ENCODE measurements at regions not wholly inside any gene's neighbourhood (a gene's known extent, or its start where the extent isn't known, plus 50 kb on each side); places are given as distances from the start of the nearest gene placed in this dataset.
"Not testable (repeated sequence)": the region's sequence is repeated elsewhere in the genome, so short reads cannot be mapped to it uniquely, and the experiment has no call there.

GRCh38 chr1:185401019-185401418, 84.0 kb upstream of the IVNS1ABP start:
- no peak for DNase-seq (ENCODE audit: low spot score)

- no peak for DNase-seq (ENCODE audit: low spot score)
Measured at GRCh38 chr1:185400052-185400451, 83.0 kb upstream of the IVNS1ABP start.

- no peak for DNase-seq (ENCODE audit: low spot score)
Measured at GRCh38 chr1:185398599-185398998, 81.6 kb upstream of the IVNS1ABP start.

GRCh38 chr1:185398022-185398421, 81.0 kb upstream of the IVNS1ABP start:
- no peak for DNase-seq (ENCODE audit: low spot score)

GRCh38 chr1:185397183-185397582, 80.1 kb upstream of the IVNS1ABP start:
- no peak for DNase-seq (ENCODE audit: low spot score)

- no peak for DNase-seq (ENCODE audit: low spot score)
Measured at GRCh38 chr1:185396126-185396525, 79.1 kb upstream of the IVNS1ABP start.

GRCh38 chr1:185393815-185394214, 76.8 kb upstream of the IVNS1ABP start:
- DNase-seq (ENCODE audit: low spot score) = no peak

GRCh38 chr1:185393205-185393604, 76.2 kb upstream of the IVNS1ABP start:
- no peak for DNase-seq (ENCODE audit: low spot score)

GRCh38 chr1:185388815-185389214, 71.8 kb upstream of the IVNS1ABP start:
- DNase-seq (ENCODE audit: low spot score) = no peak

GRCh38 chr1:185388346-185388745, 71.3 kb upstream of the IVNS1ABP start:
- no peak for DNase-seq (ENCODE audit: low spot score)

GRCh38 chr1:185385991-185386390, 68.9 kb upstream of the IVNS1ABP start:
- DNase-seq (ENCODE audit: low spot score) = no peak

GRCh38 chr1:185383805-185384204, 66.8 kb upstream of the IVNS1ABP start:
- not testable (repeated sequence) for DNase-seq (ENCODE audit: low spot score)

GRCh38 chr1:185377831-185378230, 60.8 kb upstream of the IVNS1ABP start:
- no peak for DNase-seq (ENCODE audit: low spot score)

- no peak for DNase-seq (ENCODE audit: low spot score)
Measured at GRCh38 chr1:185376840-185377635, 60.0 kb upstream of the IVNS1ABP start.

- no peak for DNase-seq (ENCODE audit: low spot score)
Measured at GRCh38 chr1:185376288-185376687, 59.2 kb upstream of the IVNS1ABP start.

- no peak for DNase-seq (ENCODE audit: low spot score)
Measured at GRCh38 chr1:185375583-185375982, 58.5 kb upstream of the IVNS1ABP start.

GRCh38 chr1:185373813-185374529, 56.9 kb upstream of the IVNS1ABP start:
- no peak for DNase-seq (ENCODE audit: low spot score)

- no peak for DNase-seq (ENCODE audit: low spot score)
Measured at GRCh38 chr1:185369786-185370185, 52.7 kb upstream of the IVNS1ABP start.

- DNase-seq (ENCODE audit: low spot score) = no peak
Measured at GRCh38 chr1:185368913-185369491, 52.0 kb upstream of the IVNS1ABP start.

- DNase-seq (ENCODE audit: low spot score) = no peak
Measured at GRCh38 chr1:185368313-185368855, 51.3 kb upstream of the IVNS1ABP start.

GRCh38 chr1:185367218-185367617, 50.2 kb upstream of the IVNS1ABP start:
- DNase-seq (ENCODE audit: low spot score) = no peak

Measured in CD4-positive, alpha-beta T cell treated with Interleukin-2 at 100 ng/mL for 4 hours (primary cell).